Loucy (cell line): ENCODE measurements at regions not wholly inside any gene's neighbourhood (a gene's known extent, or its start where the extent isn't known, plus 50 kb on each side); places are given as distances from the start of the nearest gene placed in this dataset.

ENCODE experiments used
- CTCF ChIP-seq: fragments of 200-600 bp; sonication (generic); conservative IDR thresholded peaks from 2 replicates; pipeline ENCODE4 v1.5.1; 2014; ENCODE audit warnings: mild to moderate bottlenecking, antibody characterized with exemption, low read length
- EZH2phosphoT487 ChIP-seq: fragments of 200-600 bp; IDR thresholded peaks from 2 replicates; pipeline ENCODE4 v1.6.1; 2018; ENCODE audit warnings: antibody characterized with exemption, mild to moderate bottlenecking, moderate library complexity, borderline replicate concordance

GRCh38 chr2:200039724-200040650, 84.6 kb downstream of the MAIP1 start:
- TF ChIP-seq CTCF = no peak
- TF ChIP-seq EZH2phosphoT487 = no peak
